ENCODE measurements at regions not wholly inside any gene's neighbourhood (a gene's known extent, or its start where the extent isn't known, plus 50 kb on each side); places are given as distances from the start of the nearest gene placed in this dataset.
A peak's percentile ranks its signal among the peaks of the same experiment; 100 is the strongest.
"Not testable (repeated sequence)": the region's sequence is repeated elsewhere in the genome, so short reads cannot be mapped to it uniquely, and the experiment has no call there.

DNA sequence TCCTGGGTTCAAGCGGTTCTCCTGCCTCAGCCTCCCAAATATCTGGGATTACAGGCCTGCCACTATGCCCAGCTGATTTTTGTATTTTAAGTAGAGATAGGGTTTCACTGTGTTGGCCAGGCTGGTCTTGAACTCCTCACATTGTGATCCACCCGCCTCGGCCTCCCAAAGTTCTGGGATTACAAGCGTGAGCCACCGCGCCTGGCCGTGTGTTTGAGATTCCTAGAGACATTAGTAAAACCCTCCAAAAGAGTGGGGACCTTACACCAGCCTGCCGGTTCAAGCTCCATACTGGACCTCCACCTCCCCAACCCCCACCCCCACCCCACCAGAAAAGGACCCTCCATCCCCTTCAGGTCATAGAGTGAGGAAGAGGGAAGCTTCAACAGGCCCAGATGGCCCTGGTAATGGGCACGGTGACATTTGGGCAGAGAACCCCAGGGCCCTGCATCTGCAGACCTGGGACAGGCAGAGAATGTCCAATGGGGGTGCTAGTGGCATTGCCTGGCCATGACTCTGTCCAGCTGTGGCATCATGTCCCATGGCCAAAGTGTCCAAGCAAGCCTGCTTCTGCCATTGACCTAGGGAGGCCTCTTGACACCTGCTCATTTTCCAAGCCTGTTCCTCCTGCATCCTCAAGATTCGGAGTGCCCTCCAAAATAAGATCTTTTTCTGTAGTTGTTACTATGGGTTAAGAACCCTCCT, 108.9 kb upstream of the KLF13 start:
- H3K9ac ChIP-seq (ENCODE audit: low read depth, low read length) = no peak overlapping the region
- H3K9me3 ChIP-seq (ENCODE audit: control insufficient read depth, insufficient read depth, low read length) = no peaks in the 10 kb centered on the region
- no peaks in the 10 kb centered on the region for H3K36me3 ChIP-seq (ENCODE audit: insufficient read depth, low read length)
- H3K4me1 ChIP-seq (ENCODE audit: insufficient read depth, low read length) = peaks cover 18% of the 10 kb centered on the region

DNA sequence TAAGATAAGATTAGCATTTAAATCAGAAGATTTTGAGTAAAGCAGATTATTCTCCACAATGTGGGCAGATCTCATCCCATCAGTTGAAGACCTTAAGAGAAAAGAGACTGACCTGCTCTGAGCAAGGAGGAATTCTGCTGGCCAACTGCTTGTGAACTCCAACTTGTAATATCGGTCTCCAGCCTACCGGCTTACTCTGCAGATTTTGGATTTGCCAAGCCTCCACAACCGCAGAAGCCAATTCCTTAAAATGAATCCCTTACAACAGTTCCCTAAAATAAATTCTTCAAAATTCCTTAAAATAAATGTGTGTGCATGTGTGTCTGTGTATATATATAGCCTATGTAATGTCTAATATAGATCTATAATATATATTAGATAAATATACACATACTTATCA, 107.4 kb upstream of the KLF13 start:
- Histone ChIP-seq H3K36me3 (ENCODE audit: insufficient read depth, low read length) (no peaks in the 10 kb centered on the region), H3K9ac (ENCODE audit: low read depth, low read length) (no peak overlapping the region), H3K9me3 (ENCODE audit: control insufficient read depth, insufficient read depth, low read length) (no peaks in the 10 kb centered on the region), H3K4me1 (ENCODE audit: insufficient read depth, low read length) (peaks cover 24% of the 10 kb centered on the region)

- H3K9me3 ChIP-seq (ENCODE audit: control insufficient read depth, insufficient read depth, low read length) = no peaks in the 10 kb centered on the region; the same call in 1 of the 2 replicates
- H3K9ac ChIP-seq (ENCODE audit: low read depth, low read length) = no peak overlapping the region
- H3K36me3 ChIP-seq (ENCODE audit: insufficient read depth, low read length) = no peaks in the 10 kb centered on the region
- peaks cover 15% of the 10 kb centered on the region for H3K4me1 ChIP-seq (ENCODE audit: insufficient read depth, low read length)
Measured at GRCh38 chr15:31221936-31222515, 104.6 kb upstream of the KLF13 start.

DNA sequence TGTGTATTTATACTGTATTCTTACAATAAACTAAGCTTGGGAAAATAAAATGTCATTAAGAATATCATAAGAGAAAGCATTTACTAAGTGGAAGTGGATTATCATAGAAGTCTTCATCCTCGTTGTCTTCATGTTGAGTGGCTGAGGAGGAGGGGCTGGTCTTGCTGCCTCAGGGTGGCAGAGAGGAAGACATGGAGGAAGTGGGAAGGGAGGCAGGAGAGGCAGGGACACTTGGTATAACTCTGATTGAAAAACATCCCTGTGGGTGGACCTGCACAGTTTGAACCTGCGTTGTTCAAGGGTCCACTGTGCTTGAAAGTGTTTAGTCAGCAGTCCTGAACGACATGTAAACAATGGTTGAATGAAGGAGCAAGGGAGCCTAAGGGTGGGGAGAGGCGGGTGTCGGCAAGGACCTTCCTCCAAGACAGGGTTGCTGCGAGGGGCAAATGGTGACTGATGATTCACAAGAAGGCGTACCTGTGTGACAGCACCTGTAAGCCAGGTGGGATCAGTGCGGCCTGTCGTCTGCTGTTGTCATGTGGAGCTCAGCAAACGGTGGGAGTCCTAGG, 103.8 kb upstream of the KLF13 start:
- Histone ChIP-seq H3K36me3 (ENCODE audit: insufficient read depth, low read length) (no peaks in the 10 kb centered on the region), H3K9ac (ENCODE audit: low read depth, low read length) (no peak overlapping the region), H3K9me3 (ENCODE audit: control insufficient read depth, insufficient read depth, low read length) (no peaks in the 10 kb centered on the region; the same call in 1 of the 2 replicates), H3K4me1 (ENCODE audit: insufficient read depth, low read length) (peaks cover 15% of the 10 kb centered on the region)

DNA sequence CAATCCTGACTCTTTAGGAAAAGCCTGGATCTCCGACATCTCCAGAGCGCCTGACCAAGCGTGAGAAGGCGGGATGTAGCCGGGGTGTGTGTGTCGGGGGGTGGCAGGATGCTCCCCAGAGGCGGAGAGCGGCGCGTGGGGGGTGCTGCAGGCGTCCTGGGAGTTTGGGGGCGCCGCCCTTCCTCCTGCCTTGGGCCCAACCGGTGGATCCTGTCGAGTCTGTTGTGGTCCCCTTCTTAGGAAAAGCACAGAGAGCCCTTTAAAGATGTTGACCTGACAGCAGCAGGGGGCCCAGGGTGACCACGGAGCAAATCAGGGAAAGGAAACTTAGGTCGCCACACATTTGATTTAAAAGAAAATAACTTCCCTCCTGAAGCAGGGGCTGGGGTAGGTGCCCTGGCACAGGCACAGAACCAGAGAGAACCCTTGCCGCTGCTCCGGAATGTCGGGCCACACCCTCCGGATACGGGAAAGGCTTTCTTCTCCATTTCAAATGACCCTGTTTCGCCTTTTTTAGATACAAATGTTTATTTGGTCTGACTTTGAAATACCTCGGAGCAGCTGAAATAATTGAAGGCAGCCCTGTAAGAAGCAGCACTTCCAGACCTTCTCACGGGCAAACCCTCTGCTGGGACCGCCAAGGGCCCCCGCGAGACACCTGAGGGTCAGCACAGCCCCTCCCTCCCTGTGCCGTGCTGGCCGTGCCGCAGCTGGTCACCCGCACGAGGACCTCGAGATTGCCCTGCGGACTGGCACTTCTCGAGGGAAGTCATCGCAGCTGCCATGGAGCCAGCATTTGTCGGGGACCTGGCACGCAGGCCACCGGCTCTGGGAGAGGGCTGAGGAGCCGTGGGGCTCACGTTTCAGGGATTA, 102.9 kb upstream of the KLF13 start:
- Histone ChIP-seq H3K4me1 (ENCODE audit: insufficient read depth, low read length) (peaks cover 18% of the 10 kb centered on the region), H3K9me3 (ENCODE audit: control insufficient read depth, insufficient read depth, low read length) (no peaks in the 10 kb centered on the region; the same call in 1 of the 2 replicates), H3K36me3 (ENCODE audit: insufficient read depth, low read length) (no peaks in the 10 kb centered on the region), H3K9ac (ENCODE audit: low read depth, low read length) (peak overlapping the region; percentile 28; the same call in 1 of the 2 replicates)

GRCh38 chr15:31224661-31225060, 102.0 kb upstream of the KLF13 start:
- peaks cover 18% of the 10 kb centered on the region for H3K4me1 ChIP-seq (ENCODE audit: insufficient read depth, low read length)
- H3K9ac ChIP-seq (ENCODE audit: low read depth, low read length); H3K36me3 ChIP-seq (ENCODE audit: insufficient read depth, low read length); H3K9me3 ChIP-seq (ENCODE audit: control insufficient read depth, insufficient read depth, low read length): not testable (repeated sequence)

GRCh38 chr15:31225356-31225955, 101.2 kb upstream of the KLF13 start:
- Histone ChIP-seq H3K9me3 (ENCODE audit: control insufficient read depth, insufficient read depth, low read length) (no peaks in the 10 kb centered on the region; the same call in 1 of the 2 replicates), H3K36me3 (ENCODE audit: insufficient read depth, low read length) (no peaks in the 10 kb centered on the region), H3K9ac (ENCODE audit: low read depth, low read length) (no peak overlapping the region), H3K4me1 (ENCODE audit: insufficient read depth, low read length) (peaks cover 18% of the 10 kb centered on the region)

- Histone ChIP-seq H3K9ac (ENCODE audit: low read depth, low read length) (no peak overlapping the region), H3K9me3 (ENCODE audit: control insufficient read depth, insufficient read depth, low read length) (no peaks in the 10 kb centered on the region; the same call in 1 of the 2 replicates), H3K36me3 (ENCODE audit: insufficient read depth, low read length) (no peaks in the 10 kb centered on the region), H3K4me1 (ENCODE audit: insufficient read depth, low read length) (peaks cover 18% of the 10 kb centered on the region)
Measured at GRCh38 chr15:31226021-31226420, 100.6 kb upstream of the KLF13 start.

DNA sequence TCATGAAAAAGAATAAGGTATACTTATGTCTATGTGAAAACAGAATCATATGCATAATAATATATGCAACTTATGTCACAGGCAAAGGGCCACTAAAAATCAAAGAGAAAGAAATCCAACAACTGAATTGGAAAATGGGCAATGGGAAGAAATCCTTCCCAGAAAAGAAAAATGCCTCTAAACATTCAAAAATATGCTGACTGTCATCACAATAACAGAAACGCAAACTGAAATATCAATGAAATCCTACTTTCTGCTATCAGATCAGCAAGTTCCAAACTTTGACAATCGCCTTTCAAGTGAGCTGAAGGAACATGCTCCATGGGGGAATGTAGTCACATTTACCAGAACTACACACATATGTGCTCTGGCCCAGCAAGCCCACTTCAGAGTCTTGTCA, 99.4 kb upstream of the KLF13 start:
- H3K36me3 ChIP-seq (ENCODE audit: insufficient read depth, low read length) = no peaks in the 10 kb centered on the region
- H3K9ac ChIP-seq (ENCODE audit: low read depth, low read length) = no peak overlapping the region
- peaks cover 13% of the 10 kb centered on the region for H3K4me1 ChIP-seq (ENCODE audit: insufficient read depth, low read length)
- H3K9me3 ChIP-seq (ENCODE audit: control insufficient read depth, insufficient read depth, low read length) = no peaks in the 10 kb centered on the region; the same call in 1 of the 2 replicates

GRCh38 chr15:31228011-31228484, 98.6 kb upstream of the KLF13 start:
- Histone ChIP-seq H3K9me3 (ENCODE audit: control insufficient read depth, insufficient read depth, low read length) (no peaks in the 10 kb centered on the region; the same call in 1 of the 2 replicates), H3K4me1 (ENCODE audit: insufficient read depth, low read length) (peaks cover 5% of the 10 kb centered on the region), H3K9ac (ENCODE audit: low read depth, low read length) (no peak overlapping the region), H3K36me3 (ENCODE audit: insufficient read depth, low read length) (no peaks in the 10 kb centered on the region)

- no peak overlapping the region; the same call in 1 of the 2 replicates for H3K9ac ChIP-seq (ENCODE audit: low read depth, low read length)
- H3K9me3 ChIP-seq (ENCODE audit: control insufficient read depth, insufficient read depth, low read length) = no peaks in the 10 kb centered on the region; the same call in 1 of the 2 replicates
- H3K4me1 ChIP-seq (ENCODE audit: insufficient read depth, low read length) = 0 out of 2 replicates have a peak, but pooled peaks cover 2% of the 10 kb centered on the region
- H3K36me3 ChIP-seq (ENCODE audit: insufficient read depth, low read length) = no peaks in the 10 kb centered on the region
Measured at GRCh38 chr15:31228980-31229826, 97.4 kb upstream of the KLF13 start.

DNA sequence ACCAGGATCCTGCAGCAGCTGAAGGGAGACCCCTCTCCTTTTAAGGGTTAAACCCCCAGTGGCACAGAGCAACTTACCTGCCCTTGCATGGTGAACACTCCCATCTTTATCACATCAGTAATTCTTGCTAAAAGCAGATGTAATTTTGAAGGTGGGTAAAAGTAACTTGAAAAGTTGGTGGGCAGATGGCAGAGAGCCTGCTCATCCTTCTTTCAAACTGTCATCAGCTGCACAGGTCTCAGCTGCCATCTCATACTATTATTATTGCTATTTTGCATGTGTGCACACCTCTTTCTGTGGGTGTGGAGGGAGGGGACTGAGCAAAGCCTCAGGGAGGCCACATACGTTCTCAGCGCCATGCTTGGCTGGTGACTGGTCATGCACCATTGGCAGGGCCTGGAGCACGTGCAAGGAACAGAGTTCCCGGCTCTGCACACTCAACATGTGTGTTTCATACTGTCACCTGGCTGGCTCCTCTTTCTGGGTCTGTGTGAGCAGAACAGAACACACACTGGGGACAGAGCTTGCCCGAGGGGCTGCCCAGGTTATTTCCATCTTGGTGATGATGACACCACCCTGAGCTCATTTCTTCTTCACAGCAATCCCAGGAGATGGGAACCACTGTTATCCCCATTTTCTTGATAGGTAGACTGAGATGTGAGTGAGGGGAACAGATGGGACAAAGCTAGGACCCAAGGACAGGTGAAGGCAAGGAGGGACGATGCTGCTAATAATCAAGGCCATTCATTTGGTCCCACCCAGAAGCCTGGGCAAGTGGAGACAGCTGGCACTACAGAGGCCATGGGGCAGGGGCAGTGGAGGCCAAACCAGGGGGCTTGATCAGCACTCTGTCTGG, 95.8 kb upstream of the KLF13 start:
- 0 out of 2 replicates have a peak, but pooled peaks cover 2% of the 10 kb centered on the region for H3K4me1 ChIP-seq (ENCODE audit: insufficient read depth, low read length)
- H3K36me3 ChIP-seq (ENCODE audit: insufficient read depth, low read length) = no peaks in the 10 kb centered on the region
- no peaks in the 10 kb centered on the region for H3K9me3 ChIP-seq (ENCODE audit: control insufficient read depth, insufficient read depth, low read length)
- H3K9ac ChIP-seq (ENCODE audit: low read depth, low read length) = no peak overlapping the region
